ENCODE measurements at regions not wholly inside any gene's neighbourhood (a gene's known extent, or its start where the extent isn't known, plus 50 kb on each side); places are given as distances from the start of the nearest gene placed in this dataset.

DNA sequence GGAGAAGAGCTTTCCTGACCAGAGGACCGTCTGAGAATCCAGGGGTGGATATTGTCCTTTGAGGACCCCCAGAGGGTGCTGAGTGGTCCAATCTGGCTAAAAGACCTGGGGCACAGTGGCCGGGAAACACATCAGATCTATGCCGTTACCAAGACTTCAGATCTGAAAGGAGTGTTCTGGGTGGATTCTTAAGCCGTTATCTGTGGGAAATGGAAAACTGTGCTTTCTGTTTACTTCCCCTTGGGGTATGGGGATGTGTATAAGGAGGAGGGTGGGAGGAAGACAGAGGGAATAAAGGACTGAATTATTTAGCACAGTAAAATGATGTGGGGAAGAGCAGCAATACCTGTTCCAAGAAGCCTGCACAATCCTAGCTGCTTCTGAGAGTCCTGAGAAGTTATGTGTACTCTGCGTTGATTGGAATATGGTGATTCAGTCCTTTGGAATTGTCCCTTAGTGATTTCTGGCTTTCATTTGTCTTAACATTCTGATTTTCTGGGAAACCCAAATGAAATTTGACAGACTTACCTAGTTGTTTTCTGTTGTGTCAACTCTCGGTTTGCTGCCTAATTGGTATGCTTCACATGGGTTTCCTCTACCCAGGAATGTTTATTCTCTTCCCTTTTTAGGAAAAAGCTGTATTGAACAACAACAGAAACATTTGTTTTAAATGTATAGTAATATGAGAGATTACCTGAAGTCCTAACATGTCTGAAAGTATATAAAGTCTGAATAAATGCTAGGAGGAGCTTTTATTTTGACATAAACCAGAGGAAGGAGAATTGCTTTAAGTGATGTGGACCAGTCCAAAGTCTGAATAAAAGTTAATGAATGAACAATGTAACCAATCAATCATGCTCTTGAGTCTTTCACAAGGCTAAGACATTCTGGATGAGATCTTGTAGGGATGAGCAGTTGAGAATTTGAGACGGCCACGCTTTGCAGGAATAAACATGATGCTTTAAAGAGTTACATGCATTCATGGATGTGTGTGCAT lies 427.1 kb upstream of the C2CD4B start:
- DNase-seq: no peak

DNA sequence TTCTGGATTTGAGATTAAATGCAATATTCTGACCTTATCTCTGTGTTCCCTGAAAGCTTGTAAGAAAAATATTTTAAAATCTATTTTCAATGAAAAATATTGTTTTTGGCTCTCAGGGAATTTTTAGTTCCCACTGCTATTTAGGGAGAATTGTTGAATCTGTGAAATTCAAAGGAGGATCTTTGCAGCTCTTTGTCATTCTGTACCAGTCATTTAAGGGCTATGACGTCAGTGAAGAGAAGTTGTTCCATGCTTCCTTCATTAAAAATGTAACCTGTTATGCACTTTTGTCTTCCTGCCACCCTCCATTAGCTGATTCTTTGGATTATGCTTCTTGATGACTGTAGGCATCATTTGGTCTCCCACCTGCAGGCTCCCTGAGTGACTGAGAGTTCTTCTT lies 427.8 kb upstream of the C2CD4B start:
- DNase-seq: no peak

DNA sequence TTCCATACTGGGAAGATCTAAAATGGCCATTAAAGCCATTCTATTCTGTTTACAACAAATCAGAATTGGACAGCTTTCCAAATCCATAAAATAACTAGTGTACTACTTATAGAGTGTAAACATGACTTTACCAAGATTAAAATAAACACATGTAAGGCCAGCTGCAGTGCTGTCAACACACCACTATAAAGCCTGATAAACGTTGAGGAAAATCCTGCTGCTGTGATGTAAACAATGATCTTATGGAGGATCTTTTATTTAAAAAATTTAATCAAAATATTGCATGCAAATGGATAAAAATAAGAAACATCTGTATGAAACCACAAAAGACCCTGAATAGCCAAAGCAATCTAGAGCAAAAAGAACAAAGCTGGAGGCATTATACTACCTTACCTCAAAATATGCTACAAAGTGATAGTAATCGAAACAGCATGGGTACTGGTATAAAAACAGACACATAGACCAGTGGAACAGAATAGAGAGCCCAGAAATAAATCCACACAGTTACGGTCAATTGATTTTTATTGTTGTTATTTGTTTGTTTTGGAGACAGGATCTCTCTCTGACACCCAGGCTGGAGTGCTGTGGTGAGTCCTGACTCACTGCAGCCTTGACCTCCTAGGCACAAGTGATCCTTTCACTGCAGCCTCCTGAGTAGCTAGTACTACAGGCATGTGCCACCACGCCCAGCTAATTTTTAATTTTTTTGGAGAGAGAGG lies 428.8 kb upstream of the C2CD4B start:
- DNase-seq: no peak

DNA sequence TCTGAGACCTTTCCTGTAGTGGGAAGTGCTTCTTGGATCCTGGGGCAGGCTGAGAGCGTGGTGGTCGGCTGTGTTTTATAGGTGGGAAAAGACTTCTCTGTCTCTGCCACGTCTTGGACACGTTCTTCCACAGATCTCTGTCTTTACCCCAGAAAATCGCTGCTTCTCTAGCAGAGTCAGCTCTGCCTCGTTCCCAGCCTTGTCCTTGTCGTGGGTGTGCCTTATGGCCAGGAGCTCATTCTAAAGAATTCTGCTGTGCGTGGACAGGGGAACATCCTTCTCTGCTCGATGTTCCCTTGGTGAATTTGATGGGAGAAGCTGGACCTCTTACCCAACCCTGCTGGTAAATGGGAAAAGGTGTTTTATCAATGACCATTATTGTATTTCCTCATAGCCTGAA lies 433.1 kb upstream of the C2CD4B start:
- no peak for DNase-seq

DNA sequence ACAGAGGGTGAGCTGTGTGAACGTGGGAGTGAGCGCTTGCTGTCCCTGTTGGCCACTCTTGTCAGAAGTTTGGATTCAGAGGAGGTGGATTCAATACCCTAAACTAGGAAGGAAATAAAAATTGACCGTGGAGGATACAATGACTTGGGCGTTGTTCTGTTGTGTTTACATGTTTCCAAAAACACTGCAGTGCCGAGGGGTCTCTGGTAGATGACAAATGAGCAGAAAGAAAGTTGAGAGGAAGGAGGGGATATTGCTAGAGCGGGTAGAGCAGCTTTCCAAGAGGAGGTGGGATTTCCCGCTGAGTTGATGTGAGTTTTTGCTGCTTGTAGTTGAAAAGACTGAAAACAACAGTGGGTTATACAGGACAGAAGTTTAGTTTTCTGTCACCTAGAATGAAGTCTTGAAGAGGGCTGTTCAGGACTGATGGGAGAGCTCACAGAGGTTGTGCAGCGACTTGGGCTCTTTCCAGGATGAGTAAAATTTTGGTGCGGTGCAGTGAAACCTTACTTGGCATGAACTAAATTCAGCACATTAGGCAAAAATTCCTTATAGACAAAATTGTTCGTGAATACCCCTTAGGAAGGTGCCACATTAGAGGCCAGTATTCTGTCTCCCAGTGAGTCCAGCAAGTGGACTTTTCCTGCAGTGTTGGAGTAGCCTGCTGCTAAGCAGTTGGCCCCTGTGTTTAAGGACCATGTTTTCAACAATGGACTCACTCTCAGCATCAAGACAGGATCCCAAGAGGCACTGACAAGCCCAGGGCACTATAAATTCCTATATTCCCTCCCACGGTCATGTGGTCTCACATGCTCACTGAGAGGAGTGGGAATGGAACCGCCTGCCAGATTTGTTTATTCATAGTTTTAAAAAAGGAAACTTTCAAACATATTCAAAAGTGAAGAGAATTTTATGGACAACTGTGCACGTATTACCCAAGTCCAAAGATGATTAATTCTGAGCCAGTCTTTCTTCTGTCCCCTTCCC lies 435.0 kb upstream of the C2CD4B start:
- no peak for DNase-seq

DNA sequence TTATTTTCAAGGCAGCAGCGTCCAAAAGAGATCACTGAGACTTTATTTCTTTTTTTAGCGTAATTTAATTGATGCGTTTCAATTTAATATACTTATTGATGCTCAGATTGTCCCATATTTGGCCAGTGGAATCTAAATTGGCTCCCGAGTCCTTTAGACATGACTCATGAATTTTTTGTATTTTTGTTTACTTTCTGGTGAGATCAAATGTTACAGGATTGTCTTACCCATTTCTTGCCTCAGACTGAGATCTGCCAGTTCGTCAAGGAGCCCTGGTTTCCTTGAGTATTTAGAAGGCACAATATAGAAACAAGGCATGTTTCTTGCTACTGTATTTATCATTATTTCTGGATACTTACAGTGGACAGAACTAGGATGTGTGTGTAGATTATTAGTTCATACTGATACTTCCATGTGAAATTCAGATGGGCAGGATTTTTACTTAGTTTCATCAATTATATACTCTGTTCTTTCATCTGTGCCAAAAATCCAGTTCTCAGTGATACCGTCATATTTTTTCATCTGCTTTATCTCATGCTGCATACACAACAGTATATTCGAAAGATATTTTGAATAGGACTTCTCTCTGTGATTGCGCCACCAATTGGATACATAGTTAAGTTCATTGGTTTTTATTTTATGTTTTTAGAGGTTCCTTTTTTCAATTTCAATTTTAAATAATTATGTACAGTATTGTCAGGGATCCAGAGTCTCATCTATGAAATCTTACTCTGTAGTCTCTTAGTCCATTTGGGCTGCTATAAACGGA lies 436.9 kb upstream of the C2CD4B start:
- no peak for DNase-seq

DNA sequence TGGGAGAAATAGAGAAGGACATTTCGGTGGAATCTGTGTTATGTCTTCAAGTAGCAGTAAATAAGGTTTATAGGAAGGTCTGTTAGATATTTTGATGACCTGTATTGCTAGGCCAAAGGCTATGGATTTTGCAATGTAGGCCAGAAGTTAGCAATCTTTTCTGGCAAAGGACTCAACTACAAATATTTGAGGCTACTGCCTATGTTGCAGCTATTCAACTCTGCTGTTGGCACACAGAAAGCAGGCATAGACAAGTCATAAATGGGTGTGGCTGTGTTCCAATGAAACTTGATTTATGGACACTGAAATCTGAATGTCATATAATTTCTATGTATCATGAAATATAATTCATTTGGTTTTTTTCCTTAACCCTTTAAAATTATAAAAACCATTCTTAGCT lies 438.7 kb upstream of the C2CD4B start:
- DNase-seq: no peak

DNA sequence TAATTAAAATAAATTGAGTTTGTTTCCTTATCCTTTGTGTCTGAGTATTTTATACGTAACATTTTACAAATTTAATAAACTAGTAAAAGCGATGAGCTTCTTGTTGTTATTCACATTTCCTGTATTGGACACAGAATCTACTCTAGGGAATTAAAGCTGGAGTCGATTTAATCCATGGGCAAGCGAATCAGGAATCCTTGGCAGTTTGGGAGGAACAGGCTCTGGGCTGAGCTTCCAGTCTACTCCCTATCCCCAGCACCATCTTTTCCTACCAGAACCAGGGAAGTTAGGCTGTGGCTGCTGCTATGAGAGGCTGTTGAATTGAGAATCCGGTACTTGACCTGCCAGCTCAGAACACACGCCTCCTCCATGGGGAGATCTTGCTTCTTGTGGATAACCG lies 437.3 kb upstream of the TPM1 start:
- DNase-seq: no peak

DNA sequence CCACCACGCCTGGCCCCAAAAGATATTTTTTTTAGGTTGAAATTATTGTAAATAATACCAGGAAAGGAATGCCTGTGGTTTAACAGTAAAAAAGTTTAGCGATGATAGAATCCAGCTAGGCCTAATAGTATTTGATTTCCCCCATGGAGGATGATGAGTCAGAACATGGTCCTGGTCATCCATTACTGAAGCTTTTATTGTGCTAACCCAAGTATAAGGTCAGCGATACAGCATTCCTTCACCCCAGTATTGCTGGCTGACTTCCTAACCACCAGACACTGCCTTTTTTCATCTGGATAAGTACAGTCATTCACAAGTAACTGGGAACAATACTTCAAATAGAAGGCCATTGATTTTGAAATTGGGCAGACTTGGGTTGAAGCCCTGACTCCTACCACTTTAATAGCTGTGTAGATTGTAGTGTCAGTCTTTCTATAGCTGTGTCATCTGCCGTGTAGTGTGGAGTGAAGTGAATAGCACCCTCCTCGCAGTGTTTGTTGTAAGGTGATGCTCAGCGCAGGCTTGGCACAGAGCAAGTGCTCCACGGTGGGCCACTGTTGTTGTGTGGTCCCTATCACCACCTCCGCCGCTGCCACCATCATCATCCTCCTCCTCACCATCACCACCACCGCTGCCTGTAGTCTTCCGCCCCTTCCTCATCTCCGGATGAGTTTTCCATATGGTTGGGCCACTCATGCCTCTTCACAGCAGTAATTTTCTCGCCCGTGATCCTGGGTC lies 436.0 kb upstream of the TPM1 start:
- no peak for DNase-seq

DNA sequence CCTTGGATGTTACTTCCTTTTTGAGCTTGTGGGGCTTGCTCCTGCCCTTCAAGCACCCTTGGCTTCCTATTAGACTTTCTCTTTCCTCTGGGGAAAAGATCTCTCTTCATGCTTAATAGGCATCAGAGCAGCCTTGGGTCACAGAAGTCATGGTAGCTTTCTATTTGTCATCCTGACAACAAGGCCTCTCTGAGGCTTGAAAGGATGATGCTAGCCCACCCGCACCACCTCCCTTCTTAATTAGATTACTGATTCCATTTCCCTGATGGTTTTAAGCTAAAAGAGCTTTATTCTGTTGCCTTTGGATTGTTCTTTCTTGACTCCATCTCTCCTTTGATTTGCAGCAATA lies 435.5 kb upstream of the TPM1 start:
- no peak for DNase-seq

DNA sequence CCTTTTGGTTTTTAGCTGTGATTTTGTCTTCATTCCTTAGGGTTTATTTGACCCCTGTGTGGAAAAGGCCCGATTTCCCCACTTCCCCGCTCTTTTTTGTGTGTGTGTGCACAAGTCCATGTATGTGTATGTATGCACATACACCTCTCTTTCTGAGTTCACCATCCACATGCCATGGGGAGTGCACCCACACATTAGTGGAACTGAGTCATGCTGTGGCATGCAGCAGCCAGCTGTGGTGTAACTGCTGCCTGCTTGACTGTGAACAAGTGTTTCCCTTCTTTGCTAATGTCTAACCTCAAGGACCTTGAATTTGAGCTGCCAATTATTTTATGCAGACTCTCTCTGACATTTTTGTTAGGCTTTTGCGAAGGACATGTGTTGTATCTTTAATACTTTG lies 434.9 kb upstream of the TPM1 start:
- no peak for DNase-seq

DNA sequence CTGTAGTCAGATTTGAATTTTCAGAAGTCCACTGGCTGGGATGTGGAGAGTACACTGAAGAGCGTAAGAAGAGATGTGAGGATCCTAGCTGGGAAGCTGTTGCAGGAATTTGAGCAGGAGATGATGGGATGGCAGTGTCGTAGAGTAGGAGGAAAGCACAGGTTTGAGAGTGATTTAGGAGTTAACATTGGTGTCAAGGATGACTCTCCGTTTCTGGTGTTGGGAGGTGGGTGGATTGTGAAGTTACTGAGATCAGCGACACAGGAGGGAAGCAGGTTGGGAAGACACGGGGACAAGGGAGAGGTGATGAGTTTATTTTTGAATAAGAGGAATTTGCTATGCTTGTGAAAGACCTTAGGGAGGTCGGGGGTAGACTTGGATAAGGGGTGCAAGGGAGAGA lies 434.2 kb upstream of the TPM1 start:
- DNase-seq: no peak

DNA sequence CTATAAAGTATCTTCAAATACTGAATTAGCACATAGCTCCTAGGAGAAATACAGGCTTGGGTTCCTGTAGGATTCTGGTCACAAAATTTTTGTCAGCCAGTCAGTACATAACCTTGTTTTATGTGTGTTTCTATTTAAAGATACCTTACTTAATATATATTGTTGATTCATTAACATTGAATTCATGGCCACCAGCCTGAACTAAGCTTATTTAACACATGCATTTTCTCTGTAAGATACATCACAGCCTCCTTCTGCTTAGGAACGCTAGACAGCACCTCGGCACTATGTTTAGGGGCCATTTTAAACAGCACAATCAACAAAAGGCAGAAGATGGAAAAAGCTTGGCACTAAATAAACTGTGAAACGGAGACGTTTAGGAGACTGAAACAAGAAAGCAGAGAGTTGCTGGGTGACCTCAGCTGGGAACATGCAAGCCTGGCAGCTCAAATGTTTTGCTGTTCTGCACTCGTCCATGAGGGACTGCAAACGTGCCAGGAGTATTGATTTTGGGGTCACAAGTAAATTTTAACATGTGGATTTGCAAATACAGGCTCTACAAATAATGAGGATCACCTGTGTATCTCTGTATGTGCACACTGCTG lies 432.2 kb upstream of the TPM1 start:
- no peak for DNase-seq

DNA sequence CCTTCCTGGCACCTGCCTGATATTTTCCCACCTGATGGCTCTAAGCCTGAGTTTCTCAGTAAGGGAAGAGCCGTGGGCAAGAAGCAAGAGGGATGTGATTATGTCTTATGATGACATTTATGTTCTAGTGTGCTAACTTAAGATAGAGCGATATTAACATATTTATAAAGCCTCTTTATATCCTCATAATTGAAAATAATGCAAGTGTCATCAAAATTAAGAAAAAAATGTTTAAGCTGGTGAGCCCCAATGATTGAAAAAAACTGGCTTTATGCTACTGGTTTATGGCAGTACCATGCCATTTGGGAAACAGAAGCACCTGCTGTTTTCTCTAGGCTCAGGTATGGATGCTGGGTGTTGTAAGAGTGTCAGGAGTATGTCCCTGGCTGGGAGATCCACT lies 431.5 kb upstream of the TPM1 start:
- DNase-seq: no peak

DNA sequence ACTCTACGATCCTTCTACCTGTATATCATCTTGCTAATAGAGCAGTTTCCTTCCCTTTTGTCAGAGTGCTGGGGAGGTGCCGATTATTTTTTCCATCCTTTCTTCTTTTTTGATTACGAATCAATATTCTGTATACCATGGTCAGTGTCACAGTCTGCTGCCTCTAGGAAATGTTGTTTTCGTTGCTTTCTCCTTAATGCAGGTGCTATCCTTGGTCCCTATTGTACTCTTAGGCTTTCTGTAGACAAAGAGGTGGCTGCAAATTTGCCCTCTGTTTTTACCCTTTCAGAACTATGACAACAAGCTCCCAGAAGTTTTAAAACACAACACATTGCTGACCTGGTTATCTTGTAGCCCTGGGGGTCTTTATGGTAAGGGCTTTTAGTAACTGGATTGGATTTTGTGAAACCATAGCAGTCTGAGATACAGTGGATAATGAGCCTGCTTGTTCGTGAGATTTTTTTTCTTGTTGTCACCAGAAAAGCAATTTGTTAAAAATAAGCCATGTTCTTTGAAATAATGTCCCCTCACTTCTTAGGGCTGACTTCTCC lies 430.3 kb upstream of the TPM1 start:
- no peak for DNase-seq

DNA sequence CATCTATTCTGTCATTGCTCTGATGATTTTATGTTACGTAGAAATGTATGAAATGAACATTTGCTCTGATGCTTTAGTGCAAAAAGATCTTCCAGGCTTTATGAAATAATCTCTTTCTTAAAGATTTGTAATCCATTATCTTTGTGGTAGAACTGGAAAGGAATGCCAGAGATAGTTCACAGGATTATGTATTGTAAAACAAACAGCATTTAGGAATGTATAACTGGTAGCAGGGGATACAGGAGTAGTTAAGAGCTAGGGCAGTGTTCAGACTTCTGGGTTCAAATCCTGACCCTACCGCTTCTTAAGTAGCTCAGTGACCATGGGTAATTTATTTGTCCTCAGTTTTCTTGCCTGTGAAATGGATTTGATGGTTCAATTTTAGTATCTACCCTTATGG lies 429.8 kb upstream of the TPM1 start:
- DNase-seq: no peak

DNA sequence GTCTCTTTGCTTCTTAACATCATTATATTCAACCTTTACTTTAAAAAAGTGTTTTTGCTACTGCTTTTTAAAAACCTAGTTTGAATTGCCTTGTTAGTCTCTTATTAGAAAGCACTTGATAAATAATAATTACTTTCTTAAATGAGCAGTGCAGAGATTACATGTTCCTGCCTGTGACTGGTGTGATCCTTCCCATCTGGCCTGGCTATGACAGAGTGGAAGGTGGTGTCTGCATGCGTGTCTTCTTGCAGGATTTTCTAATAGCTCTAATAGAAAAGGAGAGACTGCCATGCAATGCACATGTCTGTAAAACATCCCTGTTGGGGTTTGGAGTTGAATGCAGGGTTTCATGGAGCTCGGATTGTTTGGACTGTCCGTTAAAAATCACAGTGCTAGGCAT lies 425.8 kb upstream of the TPM1 start:
- DNase-seq: no peak

DNA sequence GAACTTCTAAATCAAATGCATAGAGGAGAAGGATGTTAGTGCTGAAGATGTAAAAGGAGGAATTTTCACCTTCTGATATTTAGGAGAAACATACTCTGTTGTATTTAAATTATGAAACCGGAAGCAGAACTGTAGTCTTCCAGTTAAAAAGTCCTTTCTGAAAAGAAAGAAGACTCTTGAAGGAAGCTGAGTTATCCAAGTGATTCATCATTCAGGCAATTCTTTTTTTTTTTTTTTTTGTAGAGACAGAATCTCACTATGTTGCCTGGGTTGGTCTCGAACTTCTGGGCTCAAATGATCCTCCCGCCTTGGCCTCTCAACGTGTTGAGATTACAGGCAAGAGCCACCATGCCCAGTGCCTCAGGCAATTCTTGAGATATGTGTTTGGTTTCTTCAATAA lies 424.8 kb upstream of the TPM1 start:
- DNase-seq: no peak

DNA sequence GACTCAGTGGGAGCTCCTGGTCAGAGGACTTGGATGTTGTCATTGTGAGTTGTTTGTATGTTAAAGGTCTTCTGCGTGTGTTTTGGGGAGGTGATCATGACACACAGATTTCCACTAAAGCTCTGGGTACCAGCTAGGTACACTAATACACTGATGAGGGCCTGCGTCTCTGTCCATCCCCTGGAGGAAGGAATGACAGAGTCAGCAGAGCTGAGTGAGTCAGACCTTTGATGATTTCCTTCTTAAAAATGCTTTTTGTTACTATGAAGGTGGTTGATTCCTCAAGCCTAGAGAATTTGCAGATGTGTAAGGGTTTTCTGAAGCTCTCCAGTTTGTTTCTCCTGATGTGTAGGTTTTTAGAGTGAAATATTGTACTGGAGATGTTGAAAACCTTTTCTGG lies 424.1 kb upstream of the TPM1 start:
- DNase-seq: no peak

DNA sequence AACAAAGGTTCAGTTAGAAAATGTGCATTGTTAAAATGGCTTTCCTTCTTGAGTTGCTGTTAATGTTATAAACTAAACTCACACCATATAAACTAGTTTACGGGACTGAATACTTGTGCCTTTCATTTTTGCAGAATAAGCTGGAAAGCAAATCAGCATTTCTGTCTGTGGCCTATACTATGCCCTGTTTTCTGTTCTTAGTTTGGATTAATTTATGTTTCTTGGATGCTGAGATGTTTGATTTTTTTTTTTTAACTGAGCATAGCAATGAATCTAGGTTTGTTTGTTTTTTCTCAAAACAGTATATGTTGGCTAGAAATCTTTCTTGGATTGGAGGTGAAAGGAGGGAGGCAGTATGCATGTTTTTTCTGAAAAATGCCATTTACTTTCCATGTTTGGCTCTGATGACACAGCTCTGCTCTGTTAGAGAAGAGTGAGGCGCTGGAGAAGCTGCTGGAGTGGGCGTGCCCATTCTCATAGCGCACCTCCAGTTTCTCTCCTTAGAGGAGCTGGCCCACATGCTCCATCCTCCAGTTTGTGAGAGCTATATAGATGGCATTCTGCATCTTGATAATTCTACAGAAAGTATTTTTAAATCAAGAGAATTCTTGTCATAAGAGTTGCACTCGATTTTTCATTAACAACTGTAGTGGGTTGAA lies 423.6 kb upstream of the TPM1 start:
- DNase-seq: no peak

All from stimulated activated CD4-positive, alpha-beta T cell treated with anti-CD3 and anti-CD28 coated beads, Interleukin-4, amount 100 ng/mL, for 24 hours (primary cell).